H1 (cell line): ENCODE measurements at regions not wholly inside any gene's neighbourhood (a gene's known extent, or its start where the extent isn't known, plus 50 kb on each side); places are given as distances from the start of the nearest gene placed in this dataset.

Source experiments
- CTCF ChIA-PET: fragments of 300-600 bp; sonication (Branson Sonifier 250); formaldehyde crosslinking; loops from one replicate; lab custom pipeline; 2021; ENCODE audit not compliant: partially characterized antibody; lab: Charles Lee
- POLR2A ChIA-PET: fragments of 300-600 bp; sonication (Branson Sonifier 250); formaldehyde crosslinking; loops from one replicate; lab custom pipeline; 2021; ENCODE audit warnings: inconsistent platforms; ENCODE audit not compliant: partially characterized antibody; lab: Charles Lee
- DNase-seq, 2 experiments: peaks; one replicate each; pipeline versions ENCODE4 v3.0.0 to v3.0.0-alpha.2; 2010 to 2022; ENCODE audit warnings: low spot score in 2 of 2, low read depth in 1 of 2, mixed read lengths in 1 of 2
- FAIRE-seq: peaks from 2 replicates; lab custom pipeline; 2011; peaks lifted over from hg19 to GRCh38; lab: Jason Lieb, UNC
- H2AFZ ChIP-seq: 2 replicates; pipeline ENCODE4 v1.8.1; 2012; ENCODE audit warnings: low read length, inconsistent platforms
- H2AK5ac ChIP-seq: 2 replicates; pipeline ENCODE4 v1.6.1; 2013; ENCODE audit warnings: low read depth, low read length
- H2BK120ac ChIP-seq: replicated peaks from 2 replicates; pipeline ENCODE3; 2013; ENCODE audit warnings: low read depth, low read length, inconsistent platforms
- H2BK12ac ChIP-seq: 2 replicates; pipeline ENCODE4 v1.6.1; 2013; ENCODE audit warnings: low read depth, low read length
- H2BK15ac ChIP-seq: 2 replicates; pipeline ENCODE4 v1.6.1; 2013; ENCODE audit warnings: low read length
- H2BK20ac ChIP-seq: 2 replicates; pipeline ENCODE4 v1.6.1; 2013; ENCODE audit warnings: low read length
- H2BK5ac ChIP-seq: 2 replicates; pipeline ENCODE4 v1.6.1; 2013; ENCODE audit warnings: low read depth, low read length
- H3K14ac ChIP-seq: 2 replicates; pipeline ENCODE4 v1.6.1; 2013; ENCODE audit warnings: inconsistent platforms; ENCODE audit not compliant: insufficient read length
- H3K18ac ChIP-seq: 2 replicates; pipeline ENCODE4 v1.6.1; 2013; ENCODE audit warnings: low read length; ENCODE audit errors: extremely low read depth
- H3K23ac ChIP-seq: 2 replicates; pipeline ENCODE4 v1.6.1; 2013; ENCODE audit warnings: inconsistent platforms; ENCODE audit not compliant: insufficient read length
- H3K23me2 ChIP-seq: 2 replicates; pipeline ENCODE4 v1.6.1; 2013; ENCODE audit warnings: low read depth, low read length
- H3K27ac ChIP-seq: 2 replicates; pipeline ENCODE4 v1.6.1; 2011; ENCODE audit warnings: low read depth, low read length, inconsistent platforms
- H3K27me3 ChIP-seq, 4 experiments: replicated peaks in 1 of 4; 1 replicate in 1 of 4; 2 replicates in 3 of 4; pipeline versions ENCODE4 v1.6.1 to v1.8.1; 2011 to 2013; ENCODE audit warnings: low read length in 3 of 4, mild to moderate bottlenecking in 3 of 4, inconsistent platforms in 2 of 4, mixed read lengths in 2 of 4, moderate library complexity in 1 of 4; ENCODE audit not compliant: control insufficient read depth in 3 of 4, insufficient read depth in 3 of 4; ENCODE audit errors: extremely low read depth in 1 of 4
- H3K36me3 ChIP-seq, 4 experiments: 2 replicates each; pipeline versions ENCODE4 v1.6.1 to v1.8.1; 2011 to 2013; ENCODE audit warnings: mild to moderate bottlenecking in 4 of 4, low read length in 3 of 4, moderate library complexity in 2 of 4, control low read depth in 1 of 4, inconsistent platforms in 1 of 4; ENCODE audit not compliant: insufficient read depth in 4 of 4, control insufficient read depth in 2 of 4
- H3K4ac ChIP-seq: replicated peaks from 2 replicates; pipeline ENCODE3; 2013; ENCODE audit warnings: low read length, low read depth, mixed read lengths, inconsistent platforms; ENCODE audit not compliant: insufficient read length
- H3K4me1 ChIP-seq, 4 experiments: replicated peaks in 1 of 4; 1 replicate in 1 of 4; 2 replicates in 3 of 4; pipeline versions ENCODE4 v1.6.1 to v1.8.1; 2011 to 2013; ENCODE audit warnings: low read length in 3 of 4, inconsistent platforms in 2 of 4, mixed read lengths in 1 of 4; ENCODE audit not compliant: insufficient read depth in 4 of 4, control insufficient read depth in 3 of 4
- H3K4me2 ChIP-seq, 2 experiments: 2 replicates each; pipeline versions ENCODE4 v1.6.1 to v1.8.1; 2011 to 2013; ENCODE audit warnings: low read depth in 2 of 2, low read length in 2 of 2, control low read depth in 1 of 2, inconsistent platforms in 1 of 2, mild to moderate bottlenecking in 1 of 2; ENCODE audit not compliant: insufficient read depth in 1 of 2
- H3K4me3 ChIP-seq, 4 experiments: fragments of 200-600, 300-600 bp in 1 of 4; sonication (generic), shearing (Covaris generic), sonication (Bioruptor Twin) in 1 of 4; 2 replicates each; pipeline versions ENCODE4 v1.5.1 to v1.8.1; 2011 to 2016; ENCODE audit warnings: low read length in 4 of 4, low read depth in 3 of 4, control low read depth in 2 of 4, inconsistent platforms in 2 of 4, mild to moderate bottlenecking in 2 of 4, mixed read lengths in 1 of 4, moderate library complexity in 1 of 4; ENCODE audit not compliant: insufficient read depth in 2 of 4; ENCODE audit errors: extremely low read depth in 1 of 4
- H3K56ac ChIP-seq: replicated peaks from 2 replicates; pipeline ENCODE3; 2013; ENCODE audit warnings: low read depth, mild to moderate bottlenecking, mixed read lengths, low read length, inconsistent platforms; ENCODE audit not compliant: insufficient read length
- H3K79me1 ChIP-seq: 2 replicates; pipeline ENCODE4 v1.6.1; 2013; ENCODE audit warnings: low read depth, low read length, control low read depth
- H3K79me2 ChIP-seq, 2 experiments: 2 replicates each; pipeline versions ENCODE4 v1.6.1 to v1.8.1; 2012 to 2013; ENCODE audit warnings: low read length in 2 of 2, mild to moderate bottlenecking in 2 of 2, inconsistent platforms in 1 of 2; ENCODE audit not compliant: insufficient read depth in 2 of 2, control insufficient read depth in 1 of 2
- H3K9ac ChIP-seq, 4 experiments: replicated peaks in 1 of 4; 1 replicate in 1 of 4; 2 replicates in 3 of 4; pipeline versions ENCODE4 v1.6.1 to v1.8.1; 2011 to 2013; ENCODE audit warnings: low read depth in 3 of 4, low read length in 3 of 4, control low read depth in 2 of 4, mild to moderate bottlenecking in 2 of 4, moderate library complexity in 2 of 4, inconsistent platforms in 1 of 4; ENCODE audit errors: extremely low read depth in 1 of 4
- H3K9me3 ChIP-seq, 2 experiments: 2 replicates each; pipeline versions ENCODE4 v1.6.1 to v1.8.1; 2012 to 2013; ENCODE audit warnings: mild to moderate bottlenecking in 2 of 2, moderate library complexity in 2 of 2, control low read depth in 1 of 2, inconsistent platforms in 1 of 2, low read depth in 1 of 2, low read length in 1 of 2, mixed read lengths in 1 of 2; ENCODE audit not compliant: insufficient read depth in 2 of 2
- H4K20me1 ChIP-seq, 2 experiments: replicated peaks in 1 of 2; 2 replicates each; pipeline versions ENCODE3 to v1.8.1; 2011 to 2013; ENCODE audit warnings: inconsistent platforms in 2 of 2, low read length in 2 of 2, mild to moderate bottlenecking in 1 of 2; ENCODE audit not compliant: insufficient read depth in 2 of 2, control insufficient read depth in 1 of 2
- H4K5ac ChIP-seq: 2 replicates; pipeline ENCODE4 v1.6.1; 2013; ENCODE audit warnings: low read length, low read depth, mixed read lengths, inconsistent platforms; ENCODE audit not compliant: insufficient read length
- H4K8ac ChIP-seq: 2 replicates; pipeline ENCODE4 v1.8.0; 2013; ENCODE audit warnings: mild to moderate bottlenecking, moderate library complexity, low read length, inconsistent platforms; ENCODE audit not compliant: insufficient read depth; ENCODE audit errors: extremely low read depth
- H4K91ac ChIP-seq: replicated peaks from 2 replicates; pipeline ENCODE3; 2013; ENCODE audit warnings: low read length, mixed read lengths, inconsistent platforms; ENCODE audit not compliant: insufficient read length
- WGBS, 2 experiments: shearing (Covaris generic) in 1 of 2; methylation state at CpG; one replicate each; pipeline versions ENCODE4 v1.1.6 to v1.1.7; 2013 to 2015; ENCODE audit warnings: low lambda C conversion rate in 2 of 2, mixed read lengths in 2 of 2, inconsistent platforms in 1 of 2, low coverage in 1 of 2, missing lambda C conversion rate in 1 of 2; ENCODE audit not compliant: insufficient replicate concordance in 2 of 2, insufficient coverage in 1 of 2, insufficient read length in 1 of 2; ENCODE audit errors: extremely low coverage in 1 of 2, missing lambda C conversion rate in 1 of 2; 5-methylcytosine and 5-hydroxymethylcytosine counted together
- TF ChIP-seq, protein P1 (sequence below): fragments of 300-600 bp; sonication (generic); IDR thresholded peaks from 2 replicates; pipeline ENCODE4 v1.7.1; 2012; ENCODE audit warnings: low read length, moderate library complexity, mild to moderate bottlenecking, inconsistent platforms; ENCODE audit not compliant: insufficient replicate concordance

DNA sequence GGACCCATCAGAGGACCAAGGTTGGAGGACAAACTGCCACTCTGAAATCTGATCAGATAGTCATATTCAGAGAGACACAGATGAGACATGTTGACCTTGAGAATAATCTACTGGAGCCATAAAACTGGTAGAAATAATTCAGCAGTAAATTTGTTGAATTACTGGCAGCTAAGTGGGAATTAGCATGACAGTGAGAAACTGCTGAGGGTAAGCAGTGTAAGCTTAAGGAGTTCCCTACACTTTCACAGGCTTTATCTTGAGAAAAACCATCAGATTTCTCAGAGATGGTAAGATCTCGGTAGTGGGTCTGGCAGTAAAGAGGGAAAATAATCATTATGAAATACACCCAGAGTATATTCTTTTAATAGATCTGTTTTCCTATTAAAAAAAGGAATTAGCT lies 213.7 kb downstream of the TECRL start:
- Histone ChIP-seq H2AFZ (no peak overlapping the region), H4K8ac (no peak overlapping the region), H3K36me3 (no peaks in the 10 kb centered on the region), H2BK120ac (no peak overlapping the region), H2BK20ac (no peak overlapping the region), H3K4me1 (peaks cover 0 to 2% (median 0%) of the 10 kb centered on the region in 4 experiments; a peak in 2 of 7 replicates), H3K9ac (no peak overlapping the region), H2AK5ac (no peak overlapping the region), H3K79me1 (no peaks in the 10 kb centered on the region), H3K27me3 (no peaks in the 10 kb centered on the region), H2BK15ac (no peak overlapping the region), H2BK12ac (no peak overlapping the region), H3K27ac (no peak overlapping the region), H4K5ac (no peak overlapping the region), H3K18ac (no peak overlapping the region), H3K79me2 (no peaks in the 10 kb centered on the region), H3K4me2 (no peak overlapping the region), H3K23ac (no peak overlapping the region), H4K91ac (no peak overlapping the region), H3K14ac (no peak overlapping the region), H3K23me2 (no peaks in the 10 kb centered on the region), H3K56ac (no peak overlapping the region), H2BK5ac (no peak overlapping the region), H3K4me3 (no peak overlapping the region), H3K9me3 (no peaks in the 10 kb centered on the region), H4K20me1 (no peaks in the 10 kb centered on the region), H3K4ac (no peak overlapping the region)
- DNase-seq: no peak
- WGBS, 2 experiments: 88% methylated on average over 1 of the region's 1 CpG; no CpG with 5 or more reads in 1 of the 2 experiments
- no peak for FAIRE-seq
- ChIA-PET POLR2A (no interaction called here), CTCF (interaction anchor here (1.2 kb wide), 1 partner anchor 39 kb away, joined by 4 read pairs; no protein-coding TSS in a partner anchor)
- TF ChIP-seq, protein P1, sequence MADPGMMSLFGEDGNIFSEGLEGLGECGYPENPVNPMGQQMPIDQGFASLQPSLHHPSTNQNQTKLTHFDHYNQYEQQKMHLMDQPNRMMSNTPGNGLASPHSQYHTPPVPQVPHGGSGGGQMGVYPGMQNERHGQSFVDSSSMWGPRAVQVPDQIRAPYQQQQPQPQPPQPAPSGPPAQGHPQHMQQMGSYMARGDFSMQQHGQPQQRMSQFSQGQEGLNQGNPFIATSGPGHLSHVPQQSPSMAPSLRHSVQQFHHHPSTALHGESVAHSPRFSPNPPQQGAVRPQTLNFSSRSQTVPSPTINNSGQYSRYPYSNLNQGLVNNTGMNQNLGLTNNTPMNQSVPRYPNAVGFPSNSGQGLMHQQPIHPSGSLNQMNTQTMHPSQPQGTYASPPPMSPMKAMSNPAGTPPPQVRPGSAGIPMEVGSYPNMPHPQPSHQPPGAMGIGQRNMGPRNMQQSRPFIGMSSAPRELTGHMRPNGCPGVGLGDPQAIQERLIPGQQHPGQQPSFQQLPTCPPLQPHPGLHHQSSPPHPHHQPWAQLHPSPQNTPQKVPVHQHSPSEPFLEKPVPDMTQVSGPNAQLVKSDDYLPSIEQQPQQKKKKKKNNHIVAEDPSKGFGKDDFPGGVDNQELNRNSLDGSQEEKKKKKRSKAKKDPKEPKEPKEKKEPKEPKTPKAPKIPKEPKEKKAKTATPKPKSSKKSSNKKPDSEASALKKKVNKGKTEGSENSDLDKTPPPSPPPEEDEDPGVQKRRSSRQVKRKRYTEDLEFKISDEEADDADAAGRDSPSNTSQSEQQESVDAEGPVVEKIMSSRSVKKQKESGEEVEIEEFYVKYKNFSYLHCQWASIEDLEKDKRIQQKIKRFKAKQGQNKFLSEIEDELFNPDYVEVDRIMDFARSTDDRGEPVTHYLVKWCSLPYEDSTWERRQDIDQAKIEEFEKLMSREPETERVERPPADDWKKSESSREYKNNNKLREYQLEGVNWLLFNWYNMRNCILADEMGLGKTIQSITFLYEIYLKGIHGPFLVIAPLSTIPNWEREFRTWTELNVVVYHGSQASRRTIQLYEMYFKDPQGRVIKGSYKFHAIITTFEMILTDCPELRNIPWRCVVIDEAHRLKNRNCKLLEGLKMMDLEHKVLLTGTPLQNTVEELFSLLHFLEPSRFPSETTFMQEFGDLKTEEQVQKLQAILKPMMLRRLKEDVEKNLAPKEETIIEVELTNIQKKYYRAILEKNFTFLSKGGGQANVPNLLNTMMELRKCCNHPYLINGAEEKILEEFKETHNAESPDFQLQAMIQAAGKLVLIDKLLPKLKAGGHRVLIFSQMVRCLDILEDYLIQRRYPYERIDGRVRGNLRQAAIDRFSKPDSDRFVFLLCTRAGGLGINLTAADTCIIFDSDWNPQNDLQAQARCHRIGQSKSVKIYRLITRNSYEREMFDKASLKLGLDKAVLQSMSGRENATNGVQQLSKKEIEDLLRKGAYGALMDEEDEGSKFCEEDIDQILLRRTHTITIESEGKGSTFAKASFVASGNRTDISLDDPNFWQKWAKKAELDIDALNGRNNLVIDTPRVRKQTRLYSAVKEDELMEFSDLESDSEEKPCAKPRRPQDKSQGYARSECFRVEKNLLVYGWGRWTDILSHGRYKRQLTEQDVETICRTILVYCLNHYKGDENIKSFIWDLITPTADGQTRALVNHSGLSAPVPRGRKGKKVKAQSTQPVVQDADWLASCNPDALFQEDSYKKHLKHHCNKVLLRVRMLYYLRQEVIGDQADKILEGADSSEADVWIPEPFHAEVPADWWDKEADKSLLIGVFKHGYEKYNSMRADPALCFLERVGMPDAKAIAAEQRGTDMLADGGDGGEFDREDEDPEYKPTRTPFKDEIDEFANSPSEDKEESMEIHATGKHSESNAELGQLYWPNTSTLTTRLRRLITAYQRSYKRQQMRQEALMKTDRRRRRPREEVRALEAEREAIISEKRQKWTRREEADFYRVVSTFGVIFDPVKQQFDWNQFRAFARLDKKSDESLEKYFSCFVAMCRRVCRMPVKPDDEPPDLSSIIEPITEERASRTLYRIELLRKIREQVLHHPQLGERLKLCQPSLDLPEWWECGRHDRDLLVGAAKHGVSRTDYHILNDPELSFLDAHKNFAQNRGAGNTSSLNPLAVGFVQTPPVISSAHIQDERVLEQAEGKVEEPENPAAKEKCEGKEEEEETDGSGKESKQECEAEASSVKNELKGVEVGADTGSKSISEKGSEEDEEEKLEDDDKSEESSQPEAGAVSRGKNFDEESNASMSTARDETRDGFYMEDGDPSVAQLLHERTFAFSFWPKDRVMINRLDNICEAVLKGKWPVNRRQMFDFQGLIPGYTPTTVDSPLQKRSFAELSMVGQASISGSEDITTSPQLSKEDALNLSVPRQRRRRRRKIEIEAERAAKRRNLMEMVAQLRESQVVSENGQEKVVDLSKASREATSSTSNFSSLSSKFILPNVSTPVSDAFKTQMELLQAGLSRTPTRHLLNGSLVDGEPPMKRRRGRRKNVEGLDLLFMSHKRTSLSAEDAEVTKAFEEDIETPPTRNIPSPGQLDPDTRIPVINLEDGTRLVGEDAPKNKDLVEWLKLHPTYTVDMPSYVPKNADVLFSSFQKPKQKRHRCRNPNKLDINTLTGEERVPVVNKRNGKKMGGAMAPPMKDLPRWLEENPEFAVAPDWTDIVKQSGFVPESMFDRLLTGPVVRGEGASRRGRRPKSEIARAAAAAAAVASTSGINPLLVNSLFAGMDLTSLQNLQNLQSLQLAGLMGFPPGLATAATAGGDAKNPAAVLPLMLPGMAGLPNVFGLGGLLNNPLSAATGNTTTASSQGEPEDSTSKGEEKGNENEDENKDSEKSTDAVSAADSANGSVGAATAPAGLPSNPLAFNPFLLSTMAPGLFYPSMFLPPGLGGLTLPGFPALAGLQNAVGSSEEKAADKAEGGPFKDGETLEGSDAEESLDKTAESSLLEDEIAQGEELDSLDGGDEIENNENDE: no peak
